ENCODE measurements at regions not wholly inside any gene's neighbourhood (a gene's known extent, or its start where the extent isn't known, plus 50 kb on each side); places are given as distances from the start of the nearest gene placed in this dataset.

DNA sequence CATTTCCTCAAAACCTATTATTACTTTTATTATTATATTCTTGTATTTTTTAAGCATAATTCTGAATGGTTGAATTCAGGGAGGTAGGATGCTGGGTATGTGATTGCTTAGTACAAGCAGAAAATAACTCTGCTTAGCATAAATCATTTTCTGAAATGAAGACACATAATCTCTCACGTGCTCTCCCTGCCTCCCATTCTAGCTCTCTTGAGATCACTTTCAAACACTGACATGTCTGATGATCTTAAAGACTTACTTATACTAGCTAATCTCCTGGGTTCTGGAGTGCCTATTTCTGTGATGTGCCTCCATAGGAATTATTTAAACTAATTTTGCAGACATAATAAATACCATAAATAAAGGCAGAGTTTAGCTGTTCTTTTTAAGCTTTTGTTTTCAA is 1136.0 kb downstream of the SUCLG1 start:
- ATAC-seq (no peak), DNase-seq (no peak)
- Histone ChIP-seq H3K4me1 (ENCODE audit: control insufficient read depth, insufficient read depth, low read length) (no peaks in the 10 kb centered on the region), H3K4me3 (ENCODE audit: low read length) (no peak overlapping the region), H3K36me3 (ENCODE audit: control insufficient read depth, insufficient read depth, low read length) (no peaks in the 10 kb centered on the region), H3K27ac (ENCODE audit: low read length) (no peak overlapping the region), H3K27me3 (ENCODE audit: control insufficient read depth, insufficient read depth, low read length) (no peaks in the 10 kb centered on the region), H3K9me3 (ENCODE audit: control insufficient read depth, insufficient read depth, low read length) (no peaks in the 10 kb centered on the region)
- intact Hi-C loops (cut with micrococcal nuclease) = no loop called here
- no peaks in the 10 kb centered on the region for H3K27me3 Mint-ChIP-seq (ENCODE audit: low read depth in 2 of 2)
- no peaks in the 10 kb centered on the region for H3K4me1 Mint-ChIP-seq
- peaks cover 0 to 12% of the 10 kb centered on the region in 2 donors for H3K9me3 Mint-ChIP-seq
- TF ChIP-seq, protein P1, sequence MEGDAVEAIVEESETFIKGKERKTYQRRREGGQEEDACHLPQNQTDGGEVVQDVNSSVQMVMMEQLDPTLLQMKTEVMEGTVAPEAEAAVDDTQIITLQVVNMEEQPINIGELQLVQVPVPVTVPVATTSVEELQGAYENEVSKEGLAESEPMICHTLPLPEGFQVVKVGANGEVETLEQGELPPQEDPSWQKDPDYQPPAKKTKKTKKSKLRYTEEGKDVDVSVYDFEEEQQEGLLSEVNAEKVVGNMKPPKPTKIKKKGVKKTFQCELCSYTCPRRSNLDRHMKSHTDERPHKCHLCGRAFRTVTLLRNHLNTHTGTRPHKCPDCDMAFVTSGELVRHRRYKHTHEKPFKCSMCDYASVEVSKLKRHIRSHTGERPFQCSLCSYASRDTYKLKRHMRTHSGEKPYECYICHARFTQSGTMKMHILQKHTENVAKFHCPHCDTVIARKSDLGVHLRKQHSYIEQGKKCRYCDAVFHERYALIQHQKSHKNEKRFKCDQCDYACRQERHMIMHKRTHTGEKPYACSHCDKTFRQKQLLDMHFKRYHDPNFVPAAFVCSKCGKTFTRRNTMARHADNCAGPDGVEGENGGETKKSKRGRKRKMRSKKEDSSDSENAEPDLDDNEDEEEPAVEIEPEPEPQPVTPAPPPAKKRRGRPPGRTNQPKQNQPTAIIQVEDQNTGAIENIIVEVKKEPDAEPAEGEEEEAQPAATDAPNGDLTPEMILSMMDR (IDR thresholded peaks at IDR 0.05) = no peak
- WGBS (ENCODE audit: insufficient coverage) = 47% methylated on average over 1 of the region's 1 CpG
- H3K27ac Mint-ChIP-seq = no peak overlapping the region
- no peak overlapping the region for H3K4me3 Mint-ChIP-seq
- H3K36me3 Mint-ChIP-seq = no peaks in the 10 kb centered on the region

DNA sequence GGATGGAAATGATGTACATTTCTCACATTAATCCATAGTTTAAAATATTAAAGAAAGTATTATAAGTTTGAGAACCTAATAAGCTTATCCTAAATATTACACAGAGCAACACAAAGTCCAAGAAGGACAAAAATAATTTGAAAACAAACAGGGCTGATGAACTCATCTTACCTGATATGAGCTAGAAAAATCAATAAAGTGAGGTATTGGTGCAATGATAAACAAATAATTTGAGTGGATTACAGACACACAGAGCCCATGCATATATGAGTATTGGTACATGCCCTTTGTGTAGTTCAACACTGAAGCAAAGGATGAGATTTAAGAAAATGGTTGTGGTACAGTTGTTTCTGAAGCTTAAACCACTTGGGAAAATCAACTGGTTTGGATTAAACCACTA is 1139.0 kb downstream of the SUCLG1 start:
- DNase-seq (no peak), ATAC-seq (no peak)
- Histone ChIP-seq H3K27ac (ENCODE audit: low read length) (no peak overlapping the region), H3K9me3 (ENCODE audit: control insufficient read depth, insufficient read depth, low read length) (no peaks in the 10 kb centered on the region), H3K36me3 (ENCODE audit: control insufficient read depth, insufficient read depth, low read length) (no peaks in the 10 kb centered on the region), H3K4me1 (ENCODE audit: control insufficient read depth, insufficient read depth, low read length) (no peaks in the 10 kb centered on the region), H3K4me3 (ENCODE audit: low read length) (no peak overlapping the region), H3K27me3 (ENCODE audit: control insufficient read depth, insufficient read depth, low read length) (no peaks in the 10 kb centered on the region)
- H3K9me3 Mint-ChIP-seq = peaks cover 3 to 20% of the 10 kb centered on the region in 2 donors
- H3K27me3 Mint-ChIP-seq (ENCODE audit: low read depth in 2 of 2) = no peaks in the 10 kb centered on the region
- no peak overlapping the region for H3K27ac Mint-ChIP-seq
- H3K4me3 Mint-ChIP-seq = no peak overlapping the region
- intact Hi-C loops (cut with micrococcal nuclease) = no loop called here
- no peaks in the 10 kb centered on the region for H3K4me1 Mint-ChIP-seq
- H3K36me3 Mint-ChIP-seq = no peaks in the 10 kb centered on the region
- TF ChIP-seq, protein P1 (IDR thresholded peaks at IDR 0.05) = no peak

DNA sequence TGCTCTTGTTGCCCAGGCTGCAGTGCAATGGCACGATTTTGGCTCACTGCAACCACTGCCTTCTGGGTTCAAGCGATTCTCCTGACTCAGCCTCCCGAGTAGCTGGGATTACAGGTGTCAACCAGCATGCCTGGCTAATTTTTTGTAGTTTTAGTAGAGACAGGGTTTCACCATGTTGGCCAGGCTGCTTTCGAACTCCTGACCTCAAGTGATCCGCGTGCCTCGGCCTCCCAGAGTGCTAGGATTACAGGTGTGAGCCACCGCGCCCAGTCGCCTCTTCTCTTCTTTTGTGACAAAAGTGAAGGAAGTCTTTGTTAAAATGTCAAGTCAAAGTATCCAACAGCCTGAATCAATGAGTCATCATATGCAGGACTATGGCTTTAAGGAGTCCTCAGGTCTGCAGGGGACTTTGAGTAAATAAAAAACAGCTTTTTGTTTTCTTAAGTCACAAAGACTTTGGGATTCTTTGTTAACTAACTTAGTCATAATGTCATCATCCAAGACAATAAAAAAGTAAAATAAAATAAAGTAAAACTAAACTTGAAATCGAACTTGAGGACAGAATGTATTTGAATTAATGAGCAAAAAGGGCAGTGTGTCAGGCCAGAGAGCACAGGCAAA is 1153.2 kb downstream of the SUCLG1 start:
- Histone ChIP-seq H3K9me3 (ENCODE audit: control insufficient read depth, insufficient read depth, low read length) (peaks cover 3% of the 10 kb centered on the region), H3K27ac (ENCODE audit: low read length) (no peak overlapping the region), H3K27me3 (ENCODE audit: control insufficient read depth, insufficient read depth, low read length) (no peaks in the 10 kb centered on the region), H3K4me3 (ENCODE audit: low read length) (no peak overlapping the region), H3K4me1 (ENCODE audit: control insufficient read depth, insufficient read depth, low read length) (no peaks in the 10 kb centered on the region), H3K36me3 (ENCODE audit: control insufficient read depth, insufficient read depth, low read length) (no peaks in the 10 kb centered on the region)
- Mint-ChIP-seq H3K9me3 (peaks cover 7 to 11% of the 10 kb centered on the region in 2 donors), H3K27me3 (ENCODE audit: low read depth in 2 of 2) (no peaks in the 10 kb centered on the region), H3K27ac (no peak overlapping the region), H3K4me1 (no peaks in the 10 kb centered on the region), H3K36me3 (no peaks in the 10 kb centered on the region), H3K4me3 (no peak overlapping the region)
- ATAC-seq = no peak
- 79% methylated on average over 11 of the region's 11 CpGs for WGBS (ENCODE audit: insufficient coverage)
- intact Hi-C loops (cut with micrococcal nuclease) = no loop called here
- TF ChIP-seq, protein P1 (IDR thresholded peaks at IDR 0.05) = no peak
- DNase-seq = no peak

DNA sequence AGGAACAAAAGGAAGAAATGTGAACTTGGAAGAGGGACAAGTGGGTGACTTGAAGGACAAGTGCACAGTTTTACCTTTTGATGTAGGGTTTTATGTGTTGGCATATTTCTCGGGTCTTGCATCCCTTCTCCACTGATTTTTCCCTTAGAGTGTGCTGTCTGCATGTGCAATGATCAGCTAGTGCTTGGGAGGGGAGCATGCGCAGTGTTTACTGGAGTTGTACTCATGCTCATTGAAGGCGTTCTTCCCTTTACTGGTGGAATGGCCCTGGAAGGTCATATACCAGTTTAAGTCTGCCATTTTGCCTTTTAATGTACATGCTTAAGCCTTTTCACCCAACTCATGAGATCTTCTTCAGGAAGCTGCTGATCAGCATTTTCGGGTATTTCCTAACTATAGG is 1168.0 kb downstream of the SUCLG1 start:
- Histone ChIP-seq H3K36me3 (ENCODE audit: control insufficient read depth, insufficient read depth, low read length) (no peaks in the 10 kb centered on the region), H3K4me3 (ENCODE audit: low read length) (no peak overlapping the region), H3K4me1 (ENCODE audit: control insufficient read depth, insufficient read depth, low read length) (no peaks in the 10 kb centered on the region), H3K27ac (ENCODE audit: low read length) (no peak overlapping the region), H3K9me3 (ENCODE audit: control insufficient read depth, insufficient read depth, low read length) (no peaks in the 10 kb centered on the region), H3K27me3 (ENCODE audit: control insufficient read depth, insufficient read depth, low read length) (no peaks in the 10 kb centered on the region)
- TF ChIP-seq, protein P1 (IDR thresholded peaks at IDR 0.05) = no peak
- no peaks in the 10 kb centered on the region for H3K27me3 Mint-ChIP-seq (ENCODE audit: low read depth in 2 of 2)
- no peak overlapping the region for H3K4me3 Mint-ChIP-seq
- H3K36me3 Mint-ChIP-seq = peaks cover 11% of the 10 kb centered on the region
- WGBS (ENCODE audit: insufficient coverage) = 93% methylated on average over 4 of the region's 4 CpGs
- intact Hi-C loops (cut with micrococcal nuclease) = no loop called here
- peaks cover 9 to 24% of the 10 kb centered on the region in 2 donors for H3K9me3 Mint-ChIP-seq
- no peak for ATAC-seq
- H3K27ac Mint-ChIP-seq = no peak overlapping the region
- DNase-seq = no peak
- H3K4me1 Mint-ChIP-seq = no peaks in the 10 kb centered on the region

Data from natural killer cell (primary cell).